ENCODE measurements at regions not wholly inside any gene's neighbourhood (a gene's known extent, or its start where the extent isn't known, plus 50 kb on each side); places are given as distances from the start of the nearest gene placed in this dataset.

GRCh38 chr4:14043203-14043602 lies 415.7 kb upstream of the BOD1L1 start:
- no peak overlapping the region for H3K4me2 ChIP-seq
- H3K79me2 ChIP-seq (ENCODE audit: low read depth): no peaks in the 10 kb centered on the region
- H2AFZ ChIP-seq (replicated peaks): no peak overlapping the region
- H3K27ac ChIP-seq: no peak overlapping the region
- peaks cover 6% of the 10 kb centered on the region for H3K4me1 Mint-ChIP-seq
- H3K9ac ChIP-seq: no peak overlapping the region
- H3K27me3 Mint-ChIP-seq (ENCODE audit: insufficient read depth, low read depth): peaks cover 2% of the 10 kb centered on the region
- no peaks in the 10 kb centered on the region for H3K36me3 ChIP-seq
- no peaks in the 10 kb centered on the region for H3K4me1 ChIP-seq
- H3K4me3 Mint-ChIP-seq: no peak overlapping the region
- H3K9me3 ChIP-seq (ENCODE audit: low read depth): no peaks in the 10 kb centered on the region
- H3K27me3 ChIP-seq: no peaks in the 10 kb centered on the region
- no peak overlapping the region for H3K27ac Mint-ChIP-seq
- TF ChIP-seq EZH2phosphoT487 (IDR thresholded peaks at IDR 0.05): no peak
- TF ChIP-seq EZH2 (IDR thresholded peaks at IDR 0.05): no peak
- TF ChIP-seq, protein P1, sequence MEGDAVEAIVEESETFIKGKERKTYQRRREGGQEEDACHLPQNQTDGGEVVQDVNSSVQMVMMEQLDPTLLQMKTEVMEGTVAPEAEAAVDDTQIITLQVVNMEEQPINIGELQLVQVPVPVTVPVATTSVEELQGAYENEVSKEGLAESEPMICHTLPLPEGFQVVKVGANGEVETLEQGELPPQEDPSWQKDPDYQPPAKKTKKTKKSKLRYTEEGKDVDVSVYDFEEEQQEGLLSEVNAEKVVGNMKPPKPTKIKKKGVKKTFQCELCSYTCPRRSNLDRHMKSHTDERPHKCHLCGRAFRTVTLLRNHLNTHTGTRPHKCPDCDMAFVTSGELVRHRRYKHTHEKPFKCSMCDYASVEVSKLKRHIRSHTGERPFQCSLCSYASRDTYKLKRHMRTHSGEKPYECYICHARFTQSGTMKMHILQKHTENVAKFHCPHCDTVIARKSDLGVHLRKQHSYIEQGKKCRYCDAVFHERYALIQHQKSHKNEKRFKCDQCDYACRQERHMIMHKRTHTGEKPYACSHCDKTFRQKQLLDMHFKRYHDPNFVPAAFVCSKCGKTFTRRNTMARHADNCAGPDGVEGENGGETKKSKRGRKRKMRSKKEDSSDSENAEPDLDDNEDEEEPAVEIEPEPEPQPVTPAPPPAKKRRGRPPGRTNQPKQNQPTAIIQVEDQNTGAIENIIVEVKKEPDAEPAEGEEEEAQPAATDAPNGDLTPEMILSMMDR (IDR thresholded peaks at IDR 0.05): no peak
- no peak overlapping the region for H3K4me3 ChIP-seq
- H3K9me3 Mint-ChIP-seq: peaks cover 3% of the 10 kb centered on the region
- no peak for DNase-seq (ENCODE audit: low spot score)
- no peaks in the 10 kb centered on the region for H3K36me3 Mint-ChIP-seq
- no peaks in the 10 kb centered on the region for H3F3A ChIP-seq (ENCODE audit: low read depth)
- no peaks in the 10 kb centered on the region for H4K20me1 ChIP-seq (ENCODE audit: low read depth)

GRCh38 chr4:14046642-14047041 lies 419.1 kb upstream of the BOD1L1 start:
- no peaks in the 10 kb centered on the region for H3K4me1 ChIP-seq
- no peak overlapping the region for H3K9ac ChIP-seq
- TF ChIP-seq EZH2phosphoT487 (IDR thresholded peaks at IDR 0.05): no peak
- TF ChIP-seq, protein P1 (IDR thresholded peaks at IDR 0.05): no peak
- TF ChIP-seq EZH2 (IDR thresholded peaks at IDR 0.05): no peak
- Mint-ChIP-seq H3K4me3 (no peak overlapping the region), H3K9me3 (peaks cover 5% of the 10 kb centered on the region), H3K36me3 (no peaks in the 10 kb centered on the region), H3K27me3 (ENCODE audit: insufficient read depth, low read depth) (peaks cover 4% of the 10 kb centered on the region), H3K27ac (no peak overlapping the region), H3K4me1 (peaks cover 6% of the 10 kb centered on the region)
- H3K27me3 ChIP-seq: no peaks in the 10 kb centered on the region
- H3K4me2 ChIP-seq: no peak overlapping the region
- H3K79me2 ChIP-seq (ENCODE audit: low read depth): no peaks in the 10 kb centered on the region
- no peaks in the 10 kb centered on the region for H3F3A ChIP-seq (ENCODE audit: low read depth)
- H4K20me1 ChIP-seq (ENCODE audit: low read depth): no peaks in the 10 kb centered on the region
- no peaks in the 10 kb centered on the region for H3K9me3 ChIP-seq (ENCODE audit: low read depth)
- no peak overlapping the region for H3K4me3 ChIP-seq
- no peak overlapping the region for H2AFZ ChIP-seq (replicated peaks)
- DNase-seq (ENCODE audit: low spot score): no peak
- no peak overlapping the region for H3K27ac ChIP-seq
- H3K36me3 ChIP-seq: no peaks in the 10 kb centered on the region

- Mint-ChIP-seq H3K27me3 (ENCODE audit: insufficient read depth, low read depth) (peaks cover 4% of the 10 kb centered on the region), H3K36me3 (no peaks in the 10 kb centered on the region), H3K27ac (no peak overlapping the region), H3K4me3 (no peak overlapping the region), H3K4me1 (peaks cover 6% of the 10 kb centered on the region), H3K9me3 (peaks cover 5% of the 10 kb centered on the region)
- no peak for TF ChIP-seq EZH2phosphoT487 (IDR thresholded peaks at IDR 0.05)
- TF ChIP-seq, protein P1 (IDR thresholded peaks at IDR 0.05): no peak
- no peak for TF ChIP-seq EZH2 (IDR thresholded peaks at IDR 0.05)
- Histone ChIP-seq H3K27ac (no peak overlapping the region), H3F3A (ENCODE audit: low read depth) (no peaks in the 10 kb centered on the region), H3K4me2 (no peak overlapping the region), H3K9ac (no peak overlapping the region), H3K4me3 (no peak overlapping the region), H3K27me3 (no peaks in the 10 kb centered on the region), H4K20me1 (ENCODE audit: low read depth) (no peaks in the 10 kb centered on the region), H3K79me2 (ENCODE audit: low read depth) (no peaks in the 10 kb centered on the region), H3K36me3 (no peaks in the 10 kb centered on the region), H3K4me1 (no peaks in the 10 kb centered on the region), H2AFZ (replicated peaks) (no peak overlapping the region), H3K9me3 (ENCODE audit: low read depth) (no peaks in the 10 kb centered on the region)
- DNase-seq (ENCODE audit: low spot score): no peak
These were observed 420.3 kb upstream of the BOD1L1 start for GRCh38 chr4:14047840-14048239.
